ENCODE measurements at regions not wholly inside any gene's neighbourhood (a gene's known extent, or its start where the extent isn't known, plus 50 kb on each side); places are given as distances from the start of the nearest gene placed in this dataset.

GRCh38 chr16:88319116-88319965 is 63.4 kb upstream of the ZNF469 start:
- CTCF ChIA-PET (ENCODE audit: partially characterized antibody), result interaction anchor here (1.4 kb wide), 2 partner anchors 8 to 33 kb away, joined by 3 to 4 read pairs; no protein-coding TSS in a partner anchor
- no peak for FAIRE-seq
- TF ChIP-seq TBP (IDR thresholded peaks at IDR 0.05; ENCODE audit: low read depth, low read length), result no peak
- TF ChIP-seq SP2 (IDR thresholded peaks at IDR 0.05; ENCODE audit: low read length), result no peak
- no peak for TF ChIP-seq RNF2 (IDR thresholded peaks at IDR 0.05; ENCODE audit: borderline replicate concordance, low read depth, low read length, missing control alignments, poor library complexity, severe bottlenecking)
- TF ChIP-seq, protein P1, sequence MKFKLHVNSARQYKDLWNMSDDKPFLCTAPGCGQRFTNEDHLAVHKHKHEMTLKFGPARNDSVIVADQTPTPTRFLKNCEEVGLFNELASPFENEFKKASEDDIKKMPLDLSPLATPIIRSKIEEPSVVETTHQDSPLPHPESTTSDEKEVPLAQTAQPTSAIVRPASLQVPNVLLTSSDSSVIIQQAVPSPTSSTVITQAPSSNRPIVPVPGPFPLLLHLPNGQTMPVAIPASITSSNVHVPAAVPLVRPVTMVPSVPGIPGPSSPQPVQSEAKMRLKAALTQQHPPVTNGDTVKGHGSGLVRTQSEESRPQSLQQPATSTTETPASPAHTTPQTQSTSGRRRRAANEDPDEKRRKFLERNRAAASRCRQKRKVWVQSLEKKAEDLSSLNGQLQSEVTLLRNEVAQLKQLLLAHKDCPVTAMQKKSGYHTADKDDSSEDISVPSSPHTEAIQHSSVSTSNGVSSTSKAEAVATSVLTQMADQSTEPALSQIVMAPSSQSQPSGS (IDR thresholded peaks at IDR 0.05; ENCODE audit: low read length), result no peak
- TF ChIP-seq EP300 (IDR thresholded peaks at IDR 0.05; ENCODE audit: borderline replicate concordance in 1 of 2, low read depth in 2 of 2, low read length in 2 of 2), result no peak
- no peak for TF ChIP-seq SRF (IDR thresholded peaks at IDR 0.05; ENCODE audit: low read depth, low read length)
- no peak for TF ChIP-seq TEAD4 (IDR thresholded peaks at IDR 0.05; ENCODE audit: low read depth, low read length)
- no peak for TF ChIP-seq TAF7 (optimal IDR thresholded peaks at IDR 0.05; ENCODE audit: borderline replicate concordance, low read depth, low read length)
- TF ChIP-seq SIX5 (IDR thresholded peaks at IDR 0.05; ENCODE audit: low read depth, low read length), result no peak
- no peak for TF ChIP-seq CEBPB (IDR thresholded peaks at IDR 0.05; ENCODE audit: low read depth, low read length)
- no peak for TF ChIP-seq RFX5 (IDR thresholded peaks at IDR 0.05; ENCODE audit: borderline replicate concordance, low read depth, low read length)

More at GRCh38 chr16:88319116-88319965, 63.4 kb upstream of the ZNF469 start:
- H3K4ac ChIP-seq (replicated peaks; ENCODE audit: insufficient read length, low read depth, low read length), result no peak overlapping the region
- H3K4me1 ChIP-seq (replicated peaks in 1 of 4; ENCODE audit: control insufficient read depth in 3 of 4, insufficient read depth in 4 of 4, low read length in 3 of 4), result no peaks in the 10 kb centered on the region; a peak in 1 of 7 replicates
- no peak overlapping the region for H2BK12ac ChIP-seq (ENCODE audit: low read depth, low read length)
- H3K79me2 ChIP-seq (ENCODE audit: control insufficient read depth in 1 of 2, insufficient read depth in 2 of 2, low read length in 2 of 2), result no peaks in the 10 kb centered on the region
- no peaks in the 10 kb centered on the region for H3K27me3 ChIP-seq (replicated peaks in 1 of 4; ENCODE audit: control insufficient read depth in 3 of 4, extremely low read depth in 1 of 4, insufficient read depth in 3 of 4, low read length in 3 of 4)
- H3K79me1 ChIP-seq (ENCODE audit: low read depth, low read length), result no peaks in the 10 kb centered on the region
- peaks cover 6 to 13% of the 10 kb centered on the region in 2 experiments; a peak in 2 of 4 replicates for H3K9me3 ChIP-seq (ENCODE audit: insufficient read depth in 2 of 2, low read depth in 1 of 2, low read length in 1 of 2)
- H3K23ac ChIP-seq (ENCODE audit: insufficient read length), result no peak overlapping the region
- no peak overlapping the region for H3K14ac ChIP-seq (ENCODE audit: insufficient read length)
- H2BK120ac ChIP-seq (replicated peaks; ENCODE audit: low read depth, low read length), result no peak overlapping the region
- no peak overlapping the region for H4K8ac ChIP-seq (ENCODE audit: extremely low read depth, insufficient read depth, low read length)
- H4K20me1 ChIP-seq (replicated peaks in 1 of 2; ENCODE audit: control insufficient read depth in 1 of 2, insufficient read depth in 2 of 2, low read length in 2 of 2), result no peaks in the 10 kb centered on the region
- no peak overlapping the region for H3K18ac ChIP-seq (ENCODE audit: extremely low read depth, low read length)
- no peak overlapping the region for H2AK5ac ChIP-seq (ENCODE audit: low read depth, low read length)
- DNase-seq (ENCODE audit: low read depth in 1 of 2, low spot score in 2 of 2), result no peak
- H3K4me2 ChIP-seq (ENCODE audit: insufficient read depth in 1 of 2, low read depth in 2 of 2, low read length in 2 of 2), result no peak overlapping the region
- H3K9ac ChIP-seq (replicated peaks in 1 of 4; ENCODE audit: extremely low read depth in 1 of 4, low read depth in 3 of 4, low read length in 3 of 4), result no peak overlapping the region
- 93% methylated on average over 22 of the region's 23 CpGs; no CpG with 5 or more reads in 1 of the 2 experiments for WGBS, 2 experiments (ENCODE audit: extremely low coverage in 1 of 2, insufficient coverage in 1 of 2, insufficient read length in 1 of 2, insufficient replicate concordance in 2 of 2, low coverage in 1 of 2, low lambda C conversion rate in 2 of 2, missing lambda C conversion rate in 1 of 2)
- POLR2A ChIA-PET (ENCODE audit: partially characterized antibody), result no interaction called here
- no peak overlapping the region for H3K27ac ChIP-seq (ENCODE audit: low read depth, low read length)
- no peak overlapping the region for H4K91ac ChIP-seq (replicated peaks; ENCODE audit: insufficient read length, low read length)
- H2BK15ac ChIP-seq (ENCODE audit: low read length), result no peak overlapping the region
- H3K36me3 ChIP-seq (ENCODE audit: control insufficient read depth in 2 of 4, insufficient read depth in 4 of 4, low read length in 3 of 4), result no peaks in the 10 kb centered on the region
- no peak overlapping the region for H2BK5ac ChIP-seq (ENCODE audit: low read depth, low read length)
- no peak overlapping the region for H3K56ac ChIP-seq (replicated peaks; ENCODE audit: insufficient read length, low read depth, low read length)
- H2AFZ ChIP-seq (ENCODE audit: low read length), result no peak overlapping the region
- no peaks in the 10 kb centered on the region for H3K23me2 ChIP-seq (ENCODE audit: low read depth, low read length)
- no peak overlapping the region for H4K5ac ChIP-seq (ENCODE audit: insufficient read length, low read depth, low read length)
- H2BK20ac ChIP-seq (ENCODE audit: low read length), result no peak overlapping the region
- no peak overlapping the region for H3K4me3 ChIP-seq (ENCODE audit: extremely low read depth in 1 of 4, insufficient read depth in 2 of 4, low read depth in 3 of 4, low read length in 4 of 4)

All from H1 (cell line).